Calu3 (cell line): ENCODE measurements at regions not wholly inside any gene's neighbourhood (a gene's known extent, or its start where the extent isn't known, plus 50 kb on each side); places are given as distances from the start of the nearest gene placed in this dataset.

ENCODE experiments used
- BruUV-seq: library from RNA; stranded (reverse); fragments of 400-500 nt; replicated peaks from 2 replicates; lab custom pipeline; 2021; lab: Mats Ljungman, UMichigan
- CTCF ChIA-PET: fragments of 300-600 bp; sonication (Branson Sonifier 250); formaldehyde crosslinking; loops from one replicate; lab custom pipeline; 2022; ENCODE audit warnings: antibody characterized with exemption; lab: Charles Lee
- DNase-seq: peaks from one replicate; pipeline ENCODE4 v3.0.0; 2022
- H3K27ac Mint-ChIP-seq: one replicate; pipeline ENCODE4 v1.8.0; 2022; ENCODE audit warnings: mixed read lengths; ENCODE audit not compliant: unreplicated experiment
- H3K27me3 Mint-ChIP-seq: one replicate; pipeline ENCODE4 v1.8.0; 2022; ENCODE audit warnings: mixed read lengths; ENCODE audit not compliant: unreplicated experiment
- H3K36me3 Mint-ChIP-seq: one replicate; pipeline ENCODE4 v1.8.0; 2022; ENCODE audit warnings: mild to moderate bottlenecking, moderate library complexity, mixed read lengths; ENCODE audit not compliant: insufficient read depth, unreplicated experiment
- H3K4me1 Mint-ChIP-seq: one replicate; pipeline ENCODE4 v1.8.0; 2022; ENCODE audit warnings: mild to moderate bottlenecking, low read depth, mixed read lengths; ENCODE audit not compliant: unreplicated experiment
- H3K4me3 Mint-ChIP-seq: one replicate; pipeline ENCODE4 v1.8.0; 2022; ENCODE audit warnings: mild to moderate bottlenecking, low read depth, moderate library complexity, mixed read lengths; ENCODE audit not compliant: unreplicated experiment
- H3K9me3 Mint-ChIP-seq: one replicate; pipeline ENCODE4 v1.8.0; 2022; ENCODE audit warnings: low read depth, mixed read lengths; ENCODE audit not compliant: unreplicated experiment
- intact Hi-C: fragments of 100-400 bp; cut with micrococcal nuclease; formaldehyde crosslinking; loops from one replicate; pipeline ENCODE4 v1.10.0; 2022; ENCODE audit not compliant: unreplicated experiment
- TF ChIP-seq, protein P1 (sequence below): fragments of 200-600 bp; IDR thresholded peaks from one replicate; pipeline ENCODE4 v1.8.0; 2022; ENCODE audit warnings: antibody characterized with exemption; ENCODE audit not compliant: unreplicated experiment

DNA sequence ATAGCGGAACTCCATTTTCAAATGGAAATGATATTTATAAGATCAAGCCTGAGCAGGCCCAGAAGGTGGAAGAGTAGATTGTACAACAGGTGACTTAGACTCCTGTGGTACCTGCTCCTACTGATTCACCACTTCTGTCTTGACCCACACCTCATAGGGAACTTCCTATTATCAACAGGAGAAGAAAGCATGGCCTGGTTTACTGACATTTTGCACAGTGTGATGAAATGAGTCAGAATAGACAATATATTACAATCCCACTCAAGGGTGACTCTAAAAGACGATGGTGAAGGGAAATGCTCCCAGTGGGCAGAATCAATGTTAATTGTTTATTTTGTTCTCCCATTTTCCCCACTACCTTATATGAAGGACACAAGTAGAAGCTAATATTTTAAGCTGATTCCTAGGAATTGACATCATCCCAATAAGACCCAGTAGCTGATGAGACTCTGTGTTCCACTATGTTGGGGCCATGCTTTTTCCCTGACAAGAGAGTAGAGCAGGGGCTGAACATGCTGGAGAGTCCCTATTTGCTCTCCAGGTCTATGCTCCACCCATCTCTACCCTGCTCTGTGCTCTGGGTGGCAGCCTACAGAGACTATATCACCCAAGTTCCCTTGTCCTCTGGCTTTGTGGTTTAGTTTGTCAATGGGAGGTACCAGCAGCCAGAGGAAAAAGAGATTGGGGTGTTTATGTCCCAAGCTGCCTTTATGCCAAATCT is 163.4 kb upstream of the FSTL4 start:
- CTCF ChIA-PET = no interaction called here
- no TSS peak for BruUV-seq
- Mint-ChIP-seq H3K9me3 (no peaks in the 10 kb centered on the region), H3K36me3 (no peaks in the 10 kb centered on the region), H3K4me3 (no peak overlapping the region), H3K4me1 (no peaks in the 10 kb centered on the region), H3K27ac (no peak overlapping the region), H3K27me3 (peaks cover 67% of the 10 kb centered on the region)
- intact Hi-C loops = no loop called here
- no peak for DNase-seq
- TF ChIP-seq, protein P1, sequence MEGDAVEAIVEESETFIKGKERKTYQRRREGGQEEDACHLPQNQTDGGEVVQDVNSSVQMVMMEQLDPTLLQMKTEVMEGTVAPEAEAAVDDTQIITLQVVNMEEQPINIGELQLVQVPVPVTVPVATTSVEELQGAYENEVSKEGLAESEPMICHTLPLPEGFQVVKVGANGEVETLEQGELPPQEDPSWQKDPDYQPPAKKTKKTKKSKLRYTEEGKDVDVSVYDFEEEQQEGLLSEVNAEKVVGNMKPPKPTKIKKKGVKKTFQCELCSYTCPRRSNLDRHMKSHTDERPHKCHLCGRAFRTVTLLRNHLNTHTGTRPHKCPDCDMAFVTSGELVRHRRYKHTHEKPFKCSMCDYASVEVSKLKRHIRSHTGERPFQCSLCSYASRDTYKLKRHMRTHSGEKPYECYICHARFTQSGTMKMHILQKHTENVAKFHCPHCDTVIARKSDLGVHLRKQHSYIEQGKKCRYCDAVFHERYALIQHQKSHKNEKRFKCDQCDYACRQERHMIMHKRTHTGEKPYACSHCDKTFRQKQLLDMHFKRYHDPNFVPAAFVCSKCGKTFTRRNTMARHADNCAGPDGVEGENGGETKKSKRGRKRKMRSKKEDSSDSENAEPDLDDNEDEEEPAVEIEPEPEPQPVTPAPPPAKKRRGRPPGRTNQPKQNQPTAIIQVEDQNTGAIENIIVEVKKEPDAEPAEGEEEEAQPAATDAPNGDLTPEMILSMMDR = no peak

DNA sequence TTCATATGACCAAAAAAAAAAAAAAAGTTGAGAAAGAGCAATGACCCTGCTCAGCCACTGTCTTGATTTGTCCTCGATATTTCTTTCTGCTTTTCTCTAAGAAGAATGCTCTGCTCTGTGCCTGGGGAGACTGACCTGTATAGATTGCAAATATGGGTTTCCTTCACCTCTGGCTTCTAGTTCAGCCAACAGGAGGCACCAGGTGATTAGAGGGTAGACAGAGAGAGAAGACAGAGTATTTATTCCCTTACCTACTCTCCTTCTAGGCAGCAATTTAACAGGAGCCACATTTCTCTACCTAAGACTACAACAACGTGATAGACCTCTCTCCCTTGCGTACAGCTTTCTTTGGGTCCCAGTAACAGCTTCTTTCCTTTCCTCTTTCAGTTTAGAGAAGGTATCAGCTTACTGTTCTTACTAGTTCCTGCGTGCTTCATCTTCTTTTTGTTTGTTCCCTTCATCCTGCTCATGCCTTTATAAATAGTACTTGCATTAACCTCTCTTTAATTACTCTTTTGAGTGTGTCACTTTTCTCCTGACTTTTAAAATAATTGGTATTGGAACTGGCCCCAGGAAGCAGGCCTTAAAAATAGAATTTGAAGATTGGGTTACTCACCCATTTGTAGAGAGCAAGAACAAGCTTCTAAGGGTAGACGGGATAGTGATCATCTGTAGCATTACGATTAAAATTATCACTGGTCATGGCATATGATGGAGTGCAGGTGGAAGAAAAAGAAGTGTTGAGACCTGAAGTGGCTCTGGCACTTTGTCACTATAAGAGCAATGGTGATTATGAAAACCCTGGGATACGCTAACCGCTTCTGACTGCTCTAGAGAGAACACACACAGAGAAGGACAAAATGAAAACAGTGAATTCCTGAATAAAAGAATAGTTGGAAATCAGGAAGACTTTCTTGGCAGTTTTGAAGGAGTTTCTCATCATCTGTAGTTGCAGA is 161.2 kb upstream of the FSTL4 start:
- CTCF ChIA-PET = no interaction called here
- BruUV-seq = no TSS peak
- intact Hi-C loops = no loop called here

DNA sequence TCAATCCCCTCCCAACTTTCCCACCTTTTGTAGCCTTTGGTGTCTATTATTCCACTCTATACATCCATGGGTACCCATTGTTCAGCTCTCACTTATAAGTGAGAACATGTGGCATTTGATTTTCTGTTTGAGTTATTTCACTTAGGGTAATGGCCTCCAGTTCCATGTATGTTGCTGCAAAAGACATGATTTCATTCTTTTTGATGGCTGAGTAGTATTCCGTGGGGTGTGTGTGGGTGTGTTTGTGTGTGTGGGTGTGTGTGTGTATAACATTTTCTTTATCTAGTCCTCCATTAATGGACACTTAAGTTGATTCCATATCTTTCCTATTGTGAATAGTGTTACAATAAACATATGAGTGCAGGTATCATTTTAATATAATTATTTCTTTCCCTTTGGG is 157.5 kb upstream of the FSTL4 start:
- CTCF ChIA-PET = no interaction called here
- Mint-ChIP-seq H3K4me1 (no peaks in the 10 kb centered on the region), H3K4me3 (no peak overlapping the region), H3K27ac (no peak overlapping the region), H3K36me3 (no peaks in the 10 kb centered on the region), H3K9me3 (no peaks in the 10 kb centered on the region), H3K27me3 (peaks cover 89% of the 10 kb centered on the region)
- intact Hi-C loops = no loop called here
- no peak for DNase-seq
- no TSS peak for BruUV-seq
- TF ChIP-seq, protein P1 = no peak

More for the DNA sequence above, 161.2 kb upstream of the FSTL4 start:
- H3K9me3 Mint-ChIP-seq = no peaks in the 10 kb centered on the region
- no peaks in the 10 kb centered on the region for H3K36me3 Mint-ChIP-seq
- peaks cover 75% of the 10 kb centered on the region for H3K27me3 Mint-ChIP-seq
- DNase-seq = no peak
- H3K27ac Mint-ChIP-seq = no peak overlapping the region
- TF ChIP-seq, protein P1 = no peak
- no peaks in the 10 kb centered on the region for H3K4me1 Mint-ChIP-seq
- no peak overlapping the region for H3K4me3 Mint-ChIP-seq

DNA sequence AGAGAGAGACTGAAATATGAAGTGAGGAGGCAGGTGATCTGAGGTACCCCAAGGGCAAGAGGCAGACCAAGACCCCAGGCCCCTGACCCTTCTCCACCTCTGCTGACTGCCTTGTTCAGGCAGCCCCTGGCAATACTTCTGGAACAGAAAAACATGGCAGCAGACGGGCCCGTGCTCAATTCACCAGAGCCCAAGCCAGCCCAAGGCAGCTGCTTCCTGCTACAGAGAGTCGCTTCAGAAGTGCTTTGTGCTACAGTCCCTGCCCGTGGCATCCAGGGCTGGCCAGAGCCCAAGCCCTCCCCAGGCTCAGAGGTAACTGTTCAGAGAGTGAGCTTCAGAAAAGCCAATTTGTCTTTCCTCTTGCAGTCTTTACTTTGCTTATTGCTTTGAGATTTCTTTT is 151.4 kb upstream of the FSTL4 start:
- TF ChIP-seq, protein P1 = no peak
- no peaks in the 10 kb centered on the region for H3K9me3 Mint-ChIP-seq
- no peaks in the 10 kb centered on the region for H3K4me1 Mint-ChIP-seq
- H3K36me3 Mint-ChIP-seq = no peaks in the 10 kb centered on the region
- no peak overlapping the region for H3K27ac Mint-ChIP-seq
- BruUV-seq = no TSS peak
- peaks cover 97% of the 10 kb centered on the region for H3K27me3 Mint-ChIP-seq
- intact Hi-C loops = no loop called here
- no peak overlapping the region for H3K4me3 Mint-ChIP-seq
- no peak for DNase-seq
- CTCF ChIA-PET = interaction anchor here (0.9 to 1.5 kb wide), 3 partner anchors 20 to 50 kb away, joined by 4 to 8 read pairs (median 4); no protein-coding TSS in a partner anchor
